ENCODE measurements at regions not wholly inside any gene's neighbourhood (a gene's known extent, or its start where the extent isn't known, plus 50 kb on each side); places are given as distances from the start of the nearest gene placed in this dataset.

DNA sequence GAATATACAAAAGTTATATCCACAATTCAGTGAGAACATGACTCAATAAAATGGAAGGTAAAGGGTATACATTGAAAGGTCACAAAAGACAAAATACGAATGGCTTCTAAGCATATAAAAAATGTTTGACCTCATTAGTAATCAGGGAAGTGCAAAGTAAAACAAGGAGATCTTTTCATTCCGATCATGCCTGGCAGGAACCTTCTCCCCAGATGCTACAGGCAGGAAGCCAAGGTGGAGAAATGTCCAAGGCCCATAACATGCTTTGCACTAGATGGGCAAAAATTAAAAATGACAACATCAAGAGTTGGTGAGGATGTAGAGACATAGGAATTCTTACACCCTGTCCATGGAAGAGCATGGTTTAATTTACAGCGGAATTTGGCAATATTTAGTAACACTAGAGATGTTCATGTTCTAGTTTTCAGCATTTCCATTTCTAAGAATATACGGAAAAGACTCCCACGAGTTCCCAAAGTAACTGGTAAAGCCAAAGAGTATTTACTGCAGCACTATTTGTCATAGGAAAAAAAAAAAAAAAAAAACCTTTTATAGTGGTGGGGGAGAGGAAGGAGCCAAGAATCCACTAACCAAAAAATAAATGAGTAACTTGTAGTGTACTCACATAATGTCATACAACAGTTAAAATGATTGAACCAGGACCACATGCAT, 184.5 kb upstream of the KAZN start:
- TF ChIP-seq POLR2A (IDR thresholded peaks at IDR 0.05; ENCODE audit: insufficient read depth in 1 of 2, low read depth in 2 of 2, low read length in 2 of 2) (no peak), RBFOX2 (IDR thresholded peaks at IDR 0.05; ENCODE audit: low read depth, low read length) (no peak)
